ENCODE measurements at regions not wholly inside any gene's neighbourhood (a gene's known extent, or its start where the extent isn't known, plus 50 kb on each side); places are given as distances from the start of the nearest gene placed in this dataset.

- TF ChIP-seq CTCF (IDR thresholded peaks at IDR 0.05) (no peak), POLR2A (IDR thresholded peaks at IDR 0.05) (no peak), EP300 (IDR thresholded peaks at IDR 0.05) (no peak)
Observed at GRCh38 chr10:93173967-93174845, 100.5 kb downstream of the CYP26A1 start.

All from tibial nerve (tissue), 4 donors.